Activated T-cell treated with anti-CD3 and anti-CD28 coated beads, Interleukin-2, amount 50 U/mL, for 4 hours (primary cell): ENCODE measurements at regions not wholly inside any gene's neighbourhood (a gene's known extent, or its start where the extent isn't known, plus 50 kb on each side); places are given as distances from the start of the nearest gene placed in this dataset.
"Not testable (repeated sequence)": the region's sequence is repeated elsewhere in the genome, so short reads cannot be mapped to it uniquely, and the experiment has no call there.

Experiments used
- ATAC-seq, 2 donors: fragments of 200-7000 bp; cut with Tn5 transposase; one replicate each; pipeline ENCODE4 v1.10.0; 2021
- DNase-seq: peaks from one replicate; pipeline ENCODE4 v3.0.0-alpha.2; 2020
- H3K27me3 Mint-ChIP-seq: one replicate; pipeline ENCODE4 v1.8.0; 2021; ENCODE audit warnings: low read depth, mixed read lengths
- H3K36me3 Mint-ChIP-seq: one replicate; pipeline ENCODE4 v1.8.0; 2022; ENCODE audit warnings: mixed read lengths; ENCODE audit not compliant: insufficient read depth
- H3K4me1 Mint-ChIP-seq: one replicate; pipeline ENCODE4 v1.8.0; 2021; ENCODE audit warnings: low read depth, mixed read lengths
- H3K4me3 Mint-ChIP-seq: one replicate; pipeline ENCODE4 v1.8.0; 2021; ENCODE audit warnings: mild to moderate bottlenecking, moderate library complexity, mixed read lengths
- H3K9me3 Mint-ChIP-seq: one replicate; pipeline ENCODE4 v1.8.0; 2021; ENCODE audit warnings: mixed read lengths

- Mint-ChIP-seq H3K4me3 (no peak overlapping the region), H3K27me3 (no peaks in the 10 kb centered on the region), H3K4me1 (peaks cover 29% of the 10 kb centered on the region), H3K36me3 (no peaks in the 10 kb centered on the region), H3K9me3 (no peaks in the 10 kb centered on the region)
- ATAC-seq (no peak), DNase-seq (no peak)
These were observed 122.9 kb upstream of the LYZL2 start for GRCh38 chr10:30752481-30752881.

GRCh38 chr10:30751678-30752331, 122.3 kb upstream of the LYZL2 start:
- Mint-ChIP-seq H3K36me3 (no peaks in the 10 kb centered on the region), H3K4me1 (peaks cover 29% of the 10 kb centered on the region), H3K4me3 (peak overlapping the region; percentile 22), H3K9me3 (no peaks in the 10 kb centered on the region), H3K27me3 (no peaks in the 10 kb centered on the region)
- DNase-seq (no peak), ATAC-seq (peak in 1 of 2 donors; percentile 72)

GRCh38 chr10:30750971-30751677, 121.6 kb upstream of the LYZL2 start:
- Mint-ChIP-seq H3K27me3 (no peaks in the 10 kb centered on the region), H3K4me3 (peak overlapping the region; percentile 22), H3K9me3 (no peaks in the 10 kb centered on the region), H3K4me1 (peaks cover 31% of the 10 kb centered on the region), H3K36me3 (no peaks in the 10 kb centered on the region)
- DNase-seq (no peak), ATAC-seq (peak; percentile 19 to 47)

- Mint-ChIP-seq H3K36me3 (no peaks in the 10 kb centered on the region), H3K27me3 (no peaks in the 10 kb centered on the region), H3K4me3 (no peak overlapping the region), H3K9me3 (no peaks in the 10 kb centered on the region), H3K4me1 (peaks cover 31% of the 10 kb centered on the region)
- ATAC-seq: no peak
- no peak for DNase-seq
These were observed 119.8 kb upstream of the LYZL2 start for GRCh38 chr10:30749385-30749784.

DNA sequence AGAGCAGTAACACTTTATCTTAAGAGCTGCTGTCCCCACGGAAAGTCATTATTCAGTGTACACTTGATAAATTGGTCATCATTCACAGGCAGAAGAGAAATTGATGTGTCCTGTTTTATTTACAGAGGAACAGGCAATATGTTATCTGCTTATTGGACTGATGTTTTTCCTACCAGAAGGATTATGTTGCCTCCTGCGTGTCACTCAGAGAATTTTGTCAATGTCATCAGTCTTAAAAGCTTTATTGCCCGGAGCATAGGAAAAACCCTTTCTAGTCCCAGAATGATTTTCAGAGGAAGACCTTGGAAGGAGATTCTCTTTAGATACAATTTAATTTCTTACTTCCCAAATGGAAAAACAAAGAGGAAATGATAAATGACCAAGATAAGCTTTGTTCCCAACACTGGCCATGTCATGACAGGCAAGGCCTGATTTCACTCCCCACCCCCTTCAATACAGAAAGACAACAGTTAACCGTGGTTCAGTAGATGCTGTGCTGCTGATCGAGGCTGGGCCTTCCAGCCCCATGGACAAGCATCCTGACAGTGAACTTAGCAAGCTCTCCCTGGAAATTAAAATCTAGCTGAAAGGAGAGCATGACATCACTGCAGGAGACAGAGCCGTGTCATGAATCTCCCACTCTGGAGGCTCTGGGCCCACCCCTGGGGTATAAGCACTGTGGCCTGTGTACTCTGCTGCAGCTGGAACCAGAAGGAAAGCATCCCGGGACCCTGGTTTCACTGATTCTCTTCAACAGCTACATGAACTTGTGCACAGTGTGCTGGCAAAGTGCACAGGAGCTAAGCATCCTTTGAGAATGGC, 118.8 kb upstream of the LYZL2 start:
- no peak for ATAC-seq
- Mint-ChIP-seq H3K9me3 (no peaks in the 10 kb centered on the region), H3K27me3 (no peaks in the 10 kb centered on the region), H3K4me3 (no peak overlapping the region), H3K36me3 (no peaks in the 10 kb centered on the region), H3K4me1 (peaks cover 31% of the 10 kb centered on the region)
- DNase-seq: no peak

GRCh38 chr10:30747633-30748032, 118.1 kb upstream of the LYZL2 start:
- Mint-ChIP-seq H3K36me3 (no peaks in the 10 kb centered on the region), H3K4me1 (peaks cover 34% of the 10 kb centered on the region), H3K4me3 (no peak overlapping the region), H3K27me3 (no peaks in the 10 kb centered on the region), H3K9me3 (no peaks in the 10 kb centered on the region)
- DNase-seq (peak; percentile 29), ATAC-seq (peak; percentile 73 to 88)

GRCh38 chr10:30745953-30746352, 116.4 kb upstream of the LYZL2 start:
- no peak overlapping the region for H3K4me3 Mint-ChIP-seq
- ATAC-seq: no peak
- peaks cover 25% of the 10 kb centered on the region for H3K4me1 Mint-ChIP-seq
- DNase-seq: no peak
- no peaks in the 10 kb centered on the region for H3K9me3 Mint-ChIP-seq
- H3K27me3 Mint-ChIP-seq: no peaks in the 10 kb centered on the region
- H3K36me3 Mint-ChIP-seq: no peaks in the 10 kb centered on the region

DNA sequence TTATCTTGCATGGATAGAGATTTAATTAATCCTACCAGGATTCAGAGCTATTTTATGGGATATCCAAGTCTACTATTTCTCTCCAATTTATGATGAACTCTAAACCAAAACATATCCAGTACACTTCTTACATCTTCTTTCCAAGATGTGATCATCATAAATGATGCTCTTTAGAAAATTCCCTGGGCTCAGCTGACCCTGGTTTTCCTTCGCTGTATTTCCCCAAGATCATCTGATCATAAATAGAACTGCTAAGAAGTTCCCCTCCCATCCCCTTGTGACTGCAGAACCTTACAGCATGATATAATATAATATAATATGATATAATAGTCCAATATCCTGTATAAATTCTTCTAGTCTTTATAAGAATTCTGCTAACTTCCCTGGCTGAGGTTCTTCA, 114.6 kb upstream of the LYZL2 start:
- Mint-ChIP-seq H3K27me3 (no peaks in the 10 kb centered on the region), H3K9me3 (no peaks in the 10 kb centered on the region), H3K4me1 (peaks cover 15% of the 10 kb centered on the region), H3K36me3 (no peaks in the 10 kb centered on the region), H3K4me3 (no peak overlapping the region)
- DNase-seq (no peak), ATAC-seq (no peak)

GRCh38 chr10:30743586-30743985, 114.0 kb upstream of the LYZL2 start:
- peaks cover 15% of the 10 kb centered on the region for H3K4me1 Mint-ChIP-seq
- H3K4me3 Mint-ChIP-seq: no peak overlapping the region
- H3K27me3 Mint-ChIP-seq: no peaks in the 10 kb centered on the region
- no peaks in the 10 kb centered on the region for H3K36me3 Mint-ChIP-seq
- no peaks in the 10 kb centered on the region for H3K9me3 Mint-ChIP-seq
- ATAC-seq (no peak), DNase-seq (no peak)

GRCh38 chr10:30742471-30742870, 112.9 kb upstream of the LYZL2 start:
- Mint-ChIP-seq H3K27me3 (no peaks in the 10 kb centered on the region), H3K36me3 (no peaks in the 10 kb centered on the region), H3K4me3 (no peak overlapping the region), H3K9me3 (no peaks in the 10 kb centered on the region), H3K4me1 (peaks cover 8% of the 10 kb centered on the region)
- peak in 1 of 2 donors; percentile 27 for ATAC-seq
- no peak for DNase-seq

DNA sequence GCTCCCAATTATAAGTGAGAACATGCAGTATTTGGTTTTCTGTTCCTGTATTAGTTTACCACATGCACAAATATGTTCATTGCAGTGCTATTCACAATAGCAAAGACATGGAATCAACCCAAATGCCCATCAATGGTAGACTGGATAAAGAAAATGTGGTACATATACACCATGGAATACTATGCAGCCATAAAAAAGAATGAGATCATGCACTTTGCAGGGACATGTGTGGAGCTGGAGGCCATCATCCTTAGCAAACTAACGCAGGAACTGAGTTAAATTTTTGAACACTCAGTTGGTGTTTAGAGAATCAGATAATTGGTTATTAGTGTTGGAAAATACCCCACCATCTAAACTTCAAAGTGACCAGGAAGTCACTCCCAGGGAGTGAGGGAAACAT, 111.2 kb upstream of the LYZL2 start:
- H3K4me3 Mint-ChIP-seq, H3K9me3 Mint-ChIP-seq, DNase-seq, H3K27me3 Mint-ChIP-seq, ATAC-seq, H3K4me1 Mint-ChIP-seq, H3K36me3 Mint-ChIP-seq: not testable (repeated sequence)

DNA sequence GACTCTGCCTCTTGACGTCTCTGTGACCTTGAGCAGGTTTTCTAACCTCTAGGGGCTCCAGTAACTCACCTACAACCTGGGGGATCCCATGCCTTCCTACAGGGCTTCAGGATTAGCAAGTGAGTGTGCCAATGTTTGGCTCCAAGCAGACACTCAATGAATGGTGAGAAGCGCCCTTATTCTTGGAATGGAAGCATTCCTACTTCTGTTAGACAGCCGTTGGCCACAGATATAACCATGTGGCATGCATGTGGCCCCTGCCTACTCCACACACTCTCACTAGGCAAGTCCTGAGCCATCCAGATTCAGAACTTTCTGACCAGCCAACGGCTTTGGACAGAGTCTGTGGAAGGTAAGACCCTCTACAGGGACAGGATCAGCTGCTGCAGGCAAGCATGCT, 108.9 kb upstream of the LYZL2 start:
- Mint-ChIP-seq H3K4me3 (no peak overlapping the region), H3K36me3 (no peaks in the 10 kb centered on the region), H3K9me3 (no peaks in the 10 kb centered on the region), H3K27me3 (peaks cover 9% of the 10 kb centered on the region), H3K4me1 (peaks cover 6% of the 10 kb centered on the region)
- ATAC-seq (no peak), DNase-seq (no peak)

DNA sequence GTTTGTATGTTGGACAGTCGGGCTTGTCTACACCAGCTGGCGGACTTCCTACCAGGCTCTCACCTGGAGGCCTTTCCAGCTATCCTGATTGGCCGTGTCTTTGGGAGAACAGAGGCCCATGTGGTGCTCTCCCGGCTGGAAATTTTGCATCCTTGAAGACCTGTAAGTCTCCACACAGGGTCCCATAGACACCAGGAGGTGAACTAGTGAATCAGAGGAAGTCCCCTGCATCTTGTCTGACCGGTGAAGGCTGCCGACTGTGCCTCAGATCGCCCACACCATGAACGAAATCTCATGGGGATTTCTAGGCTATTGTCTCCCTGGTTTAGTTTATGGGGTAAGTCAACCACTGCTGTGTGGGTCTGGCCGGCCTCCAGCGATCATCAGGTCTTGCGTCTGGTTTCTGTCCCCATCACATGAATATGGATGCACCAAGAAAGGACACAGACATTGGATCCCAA, 108.4 kb upstream of the LYZL2 start:
- no peak for DNase-seq
- no peaks in the 10 kb centered on the region for H3K36me3 Mint-ChIP-seq
- no peaks in the 10 kb centered on the region for H3K9me3 Mint-ChIP-seq
- ATAC-seq: no peak
- H3K27me3 Mint-ChIP-seq: peaks cover 9% of the 10 kb centered on the region
- H3K4me3 Mint-ChIP-seq: no peak overlapping the region
- peaks cover 6% of the 10 kb centered on the region for H3K4me1 Mint-ChIP-seq

DNA sequence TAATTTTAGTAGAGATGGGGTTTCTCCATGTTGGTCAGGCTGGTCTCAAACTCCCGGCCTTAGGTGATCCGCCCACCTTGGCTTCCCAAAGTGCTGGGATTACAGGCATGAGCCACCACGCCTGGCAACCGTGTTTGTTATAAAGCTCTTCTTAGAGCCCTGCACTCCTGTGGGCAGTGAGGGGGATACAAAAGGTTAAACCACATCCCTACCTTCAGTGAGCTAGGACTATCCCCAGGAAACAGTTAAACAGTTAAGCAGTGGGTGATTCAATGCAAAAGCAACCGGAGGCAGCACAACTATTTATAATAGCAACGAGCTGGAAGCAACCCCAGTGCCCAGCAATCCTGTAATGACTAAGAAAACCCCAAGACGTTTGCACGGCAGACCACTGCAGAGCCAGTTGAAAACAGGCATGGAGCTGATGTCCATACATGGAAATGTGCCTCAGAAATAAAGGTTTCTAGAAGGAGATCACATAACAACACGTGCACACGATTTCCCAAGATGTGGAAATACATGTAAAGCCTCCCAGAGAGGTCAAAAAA, 107.2 kb upstream of the LYZL2 start:
- ATAC-seq: peak; percentile 21 to 51
- no peak for DNase-seq
- no peaks in the 10 kb centered on the region for H3K9me3 Mint-ChIP-seq

More for the DNA sequence above, 107.2 kb upstream of the LYZL2 start:
- Mint-ChIP-seq H3K4me1 (no peaks in the 10 kb centered on the region), H3K27me3 (peaks cover 9% of the 10 kb centered on the region), H3K36me3 (no peaks in the 10 kb centered on the region), H3K4me3 (no peak overlapping the region)
